Germinal center (tissue), 1 donor: ENCODE measurements at regions not wholly inside any gene's neighbourhood (a gene's known extent, or its start where the extent isn't known, plus 50 kb on each side); places are given as distances from the start of the nearest gene placed in this dataset.

Experiments
- DNase-seq: peaks from one replicate; pipeline ENCODE4 v3.0.0; 2012; ENCODE audit warnings: mixed read lengths, low spot score

DNA sequence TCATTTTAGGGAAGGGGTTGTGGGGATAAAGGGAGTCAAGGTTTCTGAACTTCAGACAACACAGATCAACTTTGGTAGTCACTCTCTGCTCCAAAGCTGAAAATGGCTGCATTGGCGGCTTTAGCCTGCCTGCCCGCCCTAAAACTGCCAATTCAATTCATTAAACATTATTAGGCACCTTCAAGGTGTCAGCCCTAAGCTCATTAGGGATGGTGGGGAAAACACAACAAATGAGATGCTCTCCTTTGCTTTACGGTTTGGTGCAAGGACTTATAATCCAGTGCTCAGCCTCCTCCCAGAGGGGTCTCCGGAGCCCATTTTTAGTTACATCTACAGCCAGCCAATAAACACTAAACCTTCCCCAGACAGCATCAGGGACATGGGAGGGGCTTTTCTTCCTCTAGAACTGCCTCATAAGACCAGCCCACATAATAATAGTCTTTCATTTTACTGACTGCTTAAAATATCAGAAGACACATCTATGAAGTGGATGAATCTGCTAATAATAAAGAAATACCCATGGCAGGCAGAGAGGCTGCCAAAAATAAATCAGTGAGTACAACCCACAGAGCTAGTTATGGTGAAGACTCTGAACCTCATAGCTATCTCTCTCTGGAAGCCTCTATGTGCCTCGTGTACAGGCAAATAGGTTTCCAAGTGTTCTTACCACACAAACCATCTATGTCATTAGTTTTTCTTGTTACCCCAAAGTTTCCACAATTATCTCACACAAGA is 102.8 kb upstream of the NCAM1 start:
- no peak for DNase-seq

DNA sequence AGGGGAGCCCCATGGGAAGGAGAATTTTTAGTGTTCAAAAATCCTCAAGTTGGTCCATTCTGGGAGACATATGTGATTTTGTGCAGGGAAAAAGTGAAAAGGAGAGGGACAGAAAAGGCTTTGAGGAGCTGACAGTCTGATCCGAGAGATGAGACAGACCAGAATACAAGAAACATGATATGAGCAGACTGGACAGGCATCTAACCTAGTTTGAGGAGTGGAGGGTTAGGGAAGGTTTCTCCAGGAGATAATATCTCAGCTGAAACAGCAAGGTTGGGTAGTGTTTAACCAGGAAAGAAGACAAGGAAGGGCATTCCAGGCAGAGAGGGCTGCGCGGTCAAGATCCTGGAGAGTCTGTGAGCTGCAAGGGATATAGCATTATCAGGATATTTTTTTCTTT is 101.4 kb upstream of the NCAM1 start:
- no peak for DNase-seq

DNA sequence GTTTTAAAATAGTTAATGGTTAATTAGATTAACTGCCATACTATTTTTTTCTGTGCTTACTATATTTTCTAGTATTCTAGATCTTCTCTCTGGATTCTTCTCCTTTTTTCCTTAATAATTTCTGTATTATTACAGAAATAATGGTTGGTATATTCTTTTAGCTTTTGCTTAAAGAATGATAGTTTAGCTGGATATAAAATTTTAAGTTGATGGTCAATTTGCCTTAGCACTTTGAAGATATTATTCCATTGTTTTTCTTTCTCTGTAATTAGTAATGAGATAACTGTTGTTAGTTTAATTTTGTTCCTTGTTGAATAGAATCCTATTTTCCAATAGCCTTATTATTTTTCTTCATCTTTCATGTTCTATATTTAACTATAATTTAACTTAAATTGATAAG is 99.9 kb upstream of the NCAM1 start:
- no peak for DNase-seq

DNA sequence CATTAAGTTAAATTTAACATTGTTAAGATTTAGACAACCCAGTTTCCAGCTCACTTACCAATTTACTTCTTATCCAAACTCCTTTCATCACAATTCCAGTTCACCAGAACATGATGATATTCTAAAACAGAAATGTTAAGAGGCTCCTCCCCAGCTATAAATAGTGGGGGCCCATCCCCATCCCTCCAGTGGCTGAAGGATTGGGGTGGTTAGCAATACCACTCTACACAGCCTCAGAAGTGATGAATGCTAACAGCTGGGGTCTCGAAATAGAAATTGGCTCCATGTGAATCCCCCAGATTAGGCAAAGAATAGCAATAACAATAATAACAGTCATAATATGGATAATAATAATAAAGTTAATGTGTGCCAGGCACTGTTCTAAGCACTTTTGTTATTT is 97.9 kb upstream of the NCAM1 start:
- no peak for DNase-seq

DNA sequence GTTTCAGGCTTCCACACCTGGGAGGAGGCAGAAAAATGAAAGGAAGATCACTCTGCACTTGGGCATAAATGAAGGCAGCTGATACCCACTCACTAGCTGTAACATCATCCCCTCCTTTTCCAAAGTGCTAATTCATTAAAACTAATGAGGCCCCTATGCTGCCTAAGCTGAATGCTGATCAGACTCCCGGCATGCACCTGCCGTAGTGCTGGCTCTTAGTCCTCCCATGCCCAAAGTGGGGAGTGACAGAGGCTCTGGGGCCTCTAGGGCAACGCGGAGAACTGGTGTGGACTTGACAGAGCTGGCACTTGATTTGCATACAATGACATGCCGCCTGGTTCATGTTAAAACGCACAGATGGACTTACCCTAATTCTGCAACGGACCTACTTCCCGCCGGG is 96.5 kb upstream of the NCAM1 start:
- DNase-seq: no peak

DNA sequence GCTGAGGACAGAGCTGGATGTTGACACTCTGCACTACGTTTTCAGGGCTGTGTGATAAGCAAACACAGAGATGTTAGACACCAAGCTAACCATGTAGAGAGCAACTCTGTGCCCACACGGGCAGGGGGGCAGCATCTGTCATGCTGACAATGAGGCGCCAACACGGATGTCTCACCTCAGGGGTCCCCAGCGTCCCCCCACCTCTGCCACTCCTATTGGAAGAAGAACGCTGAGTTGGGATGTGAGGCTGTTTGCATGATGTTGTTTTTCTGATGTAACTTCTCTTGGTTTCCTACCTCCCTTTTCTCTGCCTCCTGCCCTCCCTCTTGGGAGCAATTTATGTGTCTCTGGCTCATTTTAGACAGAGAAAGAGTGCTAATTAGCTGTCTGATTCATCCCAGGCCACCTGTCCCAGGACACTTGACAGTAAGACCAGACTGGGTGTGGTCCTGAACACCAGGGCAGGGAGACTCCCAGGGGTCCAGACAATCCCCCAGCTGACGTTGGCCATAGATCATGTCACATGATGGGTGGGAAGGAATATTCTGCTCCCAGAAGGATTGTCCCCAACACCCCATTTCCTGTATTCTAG is 89.2 kb upstream of the NCAM1 start:
- no peak for DNase-seq

DNA sequence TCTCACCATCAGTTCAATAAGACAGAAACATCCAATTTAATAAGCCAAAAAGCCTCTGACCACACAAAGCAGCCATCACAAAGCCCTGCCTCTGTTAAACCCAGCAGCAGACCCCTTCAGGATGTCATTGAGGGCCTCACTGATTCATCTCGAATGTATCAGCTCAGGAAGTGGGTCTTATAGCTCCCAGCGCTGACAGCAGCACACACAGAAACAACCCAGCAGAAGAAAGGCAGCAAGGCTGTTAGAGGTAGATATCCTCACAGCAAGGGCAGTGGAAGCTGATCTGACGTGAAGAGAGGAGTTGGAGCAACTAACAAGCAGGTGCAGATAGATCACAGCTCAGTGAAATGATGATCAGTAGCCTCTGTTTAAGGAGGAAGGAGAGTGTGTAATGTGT is 86.2 kb upstream of the NCAM1 start:
- DNase-seq: no peak

DNA sequence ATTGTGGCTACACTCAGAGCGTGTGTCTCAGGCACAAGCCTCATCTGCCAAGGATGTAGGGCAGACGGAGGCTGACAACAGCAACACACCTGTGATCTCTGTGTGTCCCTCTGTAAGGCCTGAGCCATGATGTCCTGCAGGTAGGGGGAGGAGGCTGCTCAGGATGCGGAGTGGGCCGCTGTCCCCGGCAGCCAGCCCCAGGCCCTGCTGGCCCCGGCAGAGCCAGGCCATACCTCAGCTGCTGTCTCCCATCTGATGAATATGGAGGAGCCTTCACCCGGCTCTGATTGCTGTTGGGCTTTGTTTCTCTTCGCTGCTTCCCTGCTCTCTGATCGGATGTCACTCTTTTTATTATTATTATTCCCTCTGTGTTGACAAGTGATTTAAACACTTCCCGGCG is 83.6 kb upstream of the NCAM1 start:
- DNase-seq: no peak

DNA sequence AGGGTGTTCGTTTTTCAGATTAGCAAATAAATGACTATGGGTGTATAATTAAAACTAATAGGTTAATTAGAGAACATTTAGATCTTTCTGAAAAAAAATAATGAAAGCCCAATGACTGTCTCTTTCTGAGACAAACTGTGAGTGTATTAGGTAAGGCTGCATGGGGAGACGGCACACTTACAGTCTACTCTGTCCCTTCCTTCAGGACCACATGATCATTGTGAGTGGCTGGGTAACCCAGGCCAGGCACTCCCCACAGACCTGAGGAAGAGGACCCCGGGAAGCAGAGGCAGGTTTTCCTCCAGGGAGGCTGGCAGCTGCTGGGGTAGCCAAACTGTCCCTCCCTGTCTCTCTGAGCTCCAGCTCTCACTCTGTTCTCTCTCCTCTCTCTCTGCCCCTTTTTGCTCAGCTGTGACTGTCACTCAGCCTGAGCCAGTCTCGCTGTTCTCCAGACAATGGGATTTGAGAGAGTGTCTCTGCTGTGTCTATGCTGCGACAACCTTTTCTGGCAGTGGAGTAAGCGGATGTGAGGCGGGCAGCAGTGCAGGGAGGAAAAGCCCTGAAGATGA is 83.1 kb upstream of the NCAM1 start:
- DNase-seq: no peak

DNA sequence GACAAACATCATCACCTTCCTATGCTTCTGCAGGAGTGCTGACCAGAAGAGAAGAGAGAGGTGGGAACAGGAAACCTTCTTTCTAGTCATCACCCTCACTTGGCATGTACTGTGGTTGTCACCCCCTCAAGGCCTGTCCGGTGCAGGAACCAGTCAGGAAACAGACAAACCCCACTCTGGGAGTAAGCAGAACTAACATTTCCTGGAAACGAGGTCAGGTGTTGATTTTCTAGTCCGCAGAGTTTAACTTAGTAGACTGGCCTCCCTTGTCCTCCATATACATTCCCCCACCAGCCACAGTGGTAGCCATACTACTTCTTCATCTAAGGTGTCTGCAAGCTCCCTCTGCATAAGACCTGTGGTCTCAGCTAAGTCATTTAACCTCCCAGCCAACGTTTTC is 80.7 kb upstream of the NCAM1 start:
- no peak for DNase-seq

DNA sequence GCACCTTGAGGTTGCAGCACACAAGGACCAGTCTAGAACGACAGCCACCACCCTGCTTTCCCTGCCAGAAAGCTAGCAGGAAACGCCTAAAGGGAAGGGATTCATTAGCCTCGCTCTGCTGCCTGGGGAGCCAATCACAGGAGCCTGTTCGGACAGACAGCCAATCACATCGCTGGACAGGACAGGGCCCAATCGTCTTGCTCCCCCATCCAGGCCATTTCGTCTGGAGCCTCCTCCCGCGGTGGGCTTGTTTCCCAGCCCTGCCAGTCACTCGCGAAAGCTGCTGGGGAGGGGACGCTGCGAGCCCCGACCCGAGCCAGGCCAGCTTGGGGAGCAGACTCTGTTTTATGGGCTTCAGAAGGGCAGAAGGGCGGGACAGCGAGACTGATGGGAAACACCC is 79.8 kb upstream of the NCAM1 start:
- DNase-seq: no peak

DNA sequence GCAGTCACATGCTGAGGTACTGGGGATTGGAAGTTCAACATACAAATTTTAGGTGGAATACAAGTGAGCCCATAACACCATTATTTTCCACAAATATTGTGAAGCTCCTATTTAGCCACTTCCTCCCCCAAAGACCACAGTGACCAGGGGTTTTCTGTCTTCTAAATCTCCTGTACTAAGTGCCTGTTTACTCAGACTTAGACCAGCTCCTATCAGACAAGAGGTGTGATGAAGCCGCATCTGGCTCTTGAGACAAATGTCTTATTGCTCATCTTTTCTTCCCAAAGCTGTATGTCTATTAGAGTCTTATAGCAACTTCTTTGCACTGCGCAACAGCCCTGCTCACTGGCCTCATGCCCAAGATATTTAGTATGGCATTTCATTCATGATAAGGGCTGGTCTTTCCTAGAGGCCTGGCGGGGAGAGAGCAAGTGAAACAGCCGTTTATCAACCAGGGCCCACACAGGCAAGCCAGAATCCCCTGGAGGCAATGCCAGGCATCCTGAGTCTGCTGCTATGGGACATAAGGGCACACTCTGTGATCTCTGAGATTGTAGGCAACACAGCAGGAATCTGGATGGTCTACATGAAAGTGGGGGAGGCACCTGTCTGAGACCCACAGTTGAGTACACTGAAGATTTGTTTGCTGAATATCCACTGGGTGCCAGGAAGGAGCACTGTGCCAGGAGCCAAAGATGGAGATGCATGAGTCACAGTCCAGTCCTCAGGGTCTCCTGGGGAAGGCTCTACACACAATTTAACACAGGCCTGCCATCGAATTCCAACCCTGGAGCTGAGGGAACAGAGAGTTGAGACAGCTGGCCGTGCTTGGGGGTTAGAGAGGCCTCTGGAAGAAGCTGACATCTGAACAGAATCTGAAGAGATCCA is 78.5 kb upstream of the NCAM1 start:
- DNase-seq: no peak

DNA sequence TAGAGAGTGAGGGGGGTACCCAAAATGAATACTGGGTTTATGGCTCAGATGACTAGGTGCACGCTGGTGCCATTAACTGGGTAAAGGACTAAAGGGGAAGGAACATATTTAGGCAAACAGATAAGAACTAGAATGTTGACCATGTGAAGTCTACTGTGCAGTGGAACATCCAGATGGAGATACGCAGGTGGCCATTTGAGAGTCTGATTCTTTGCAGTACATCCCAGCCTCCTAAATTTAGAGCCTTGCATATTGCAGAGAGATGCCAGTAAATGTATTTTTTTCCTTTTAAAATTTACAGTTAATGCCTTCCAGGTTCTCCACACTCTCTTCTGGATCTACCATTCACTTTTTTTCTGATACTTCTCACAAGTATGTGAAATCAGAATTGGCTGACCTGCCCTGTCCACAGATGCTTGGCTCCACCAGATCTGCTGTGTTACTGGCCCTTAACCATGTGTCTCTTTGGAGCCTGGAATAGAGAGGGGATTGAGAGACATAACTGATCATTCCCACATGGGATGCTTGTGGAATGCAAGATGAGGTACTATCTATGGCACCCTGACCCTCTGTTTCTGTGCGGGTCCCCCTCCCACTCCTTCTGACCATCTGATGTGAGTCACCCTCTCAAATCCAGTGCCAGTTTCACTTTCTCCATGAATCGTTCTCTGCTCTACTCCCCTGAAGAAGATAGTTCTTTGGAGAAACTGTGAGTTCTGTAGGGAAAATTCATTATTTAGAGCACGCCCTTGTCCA is 77.0 kb upstream of the NCAM1 start:
- DNase-seq: no peak

DNA sequence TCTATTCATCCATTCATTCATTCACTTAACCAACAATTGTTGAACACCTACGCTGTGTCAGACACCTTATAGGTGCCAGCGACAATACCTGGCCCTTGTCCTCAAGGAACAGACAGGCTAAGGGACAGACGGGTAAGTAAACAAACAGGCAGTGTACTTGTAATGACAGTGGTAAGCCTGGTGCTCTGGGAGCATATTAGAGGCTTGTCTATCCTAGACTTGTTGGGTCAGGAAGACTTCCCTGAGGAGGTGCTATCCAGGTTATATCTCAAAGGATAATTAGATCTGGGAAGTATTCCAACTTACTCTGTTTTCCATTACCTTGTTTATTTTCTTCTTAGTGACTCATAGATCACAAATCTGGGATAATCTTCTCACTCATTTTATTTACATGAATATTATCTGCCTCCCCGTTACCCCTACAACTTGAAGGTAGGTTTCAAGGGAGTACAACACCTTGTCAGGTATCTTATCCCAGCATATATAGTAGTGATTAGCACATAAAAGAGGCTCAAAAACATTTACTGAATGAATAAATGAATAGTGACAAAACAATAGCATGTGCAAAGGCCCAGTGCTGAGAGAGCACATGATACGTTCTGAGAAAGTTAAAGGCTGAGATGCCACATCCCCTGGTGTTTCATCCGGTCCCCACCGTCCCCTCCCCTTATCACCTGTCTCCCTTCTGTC is 75.3 kb upstream of the NCAM1 start:
- DNase-seq: no peak

DNA sequence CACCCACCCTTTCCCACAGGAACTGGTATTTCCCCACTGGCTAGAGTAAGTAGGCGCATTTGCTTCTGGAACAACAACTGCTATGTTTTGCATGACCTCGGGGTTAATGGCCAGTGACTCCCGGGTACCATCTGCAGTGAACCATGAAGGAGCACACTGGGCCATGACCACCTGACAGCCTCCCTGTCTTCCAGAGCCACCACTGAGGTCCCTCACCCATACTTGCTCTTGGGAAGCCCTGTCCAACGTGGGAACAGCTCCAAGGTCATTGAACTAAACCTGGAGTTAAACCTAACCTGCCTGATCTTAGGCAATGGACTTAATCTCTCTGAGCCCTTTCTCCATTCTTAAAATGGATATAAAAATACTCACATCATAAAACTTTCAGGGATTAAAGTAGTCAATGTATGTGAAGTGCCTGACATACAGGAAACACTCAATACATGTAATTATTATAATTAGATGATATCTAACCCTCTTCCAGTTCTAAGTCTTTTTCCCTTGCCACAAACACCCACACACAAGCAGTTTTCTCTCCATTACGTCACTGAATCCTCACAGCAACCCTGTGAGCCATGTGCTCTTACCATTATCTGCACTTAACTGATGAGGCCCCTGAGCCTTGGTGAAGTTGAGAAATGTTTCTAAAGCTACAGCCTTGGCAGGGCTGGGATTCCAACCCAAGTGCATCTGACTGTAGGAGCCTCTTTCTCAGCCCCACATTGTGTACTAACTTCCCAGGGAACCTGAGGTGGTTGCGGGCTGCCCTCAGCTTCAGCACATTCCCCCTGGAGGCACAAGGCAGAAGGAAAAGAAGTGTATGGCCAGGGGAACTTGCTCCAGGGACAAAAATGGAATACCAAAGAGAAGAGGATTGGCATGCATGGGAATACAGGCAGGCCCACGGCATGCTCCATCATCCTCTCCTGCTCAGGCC is 74.5 kb upstream of the NCAM1 start:
- DNase-seq: no peak

DNA sequence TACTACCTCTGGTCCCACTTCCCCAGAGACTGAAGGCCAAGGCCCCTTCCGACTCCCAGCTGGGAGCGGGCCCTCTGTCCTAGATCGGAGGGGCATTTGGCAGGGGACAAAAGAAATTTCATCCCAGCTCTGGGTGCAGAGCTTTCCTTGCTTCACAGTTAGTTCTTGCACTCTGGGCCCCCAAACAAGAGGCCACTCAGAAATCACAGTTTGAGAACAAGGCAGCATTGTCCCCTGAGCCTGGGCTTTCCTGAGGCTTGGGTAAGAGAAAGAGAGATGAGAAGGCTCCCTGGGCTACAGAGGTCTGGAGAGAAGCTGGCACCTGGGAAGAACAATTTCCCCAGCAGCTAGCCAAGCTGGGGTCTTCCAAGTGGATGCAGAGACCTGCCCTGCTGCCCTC is 71.8 kb upstream of the NCAM1 start:
- DNase-seq: no peak

DNA sequence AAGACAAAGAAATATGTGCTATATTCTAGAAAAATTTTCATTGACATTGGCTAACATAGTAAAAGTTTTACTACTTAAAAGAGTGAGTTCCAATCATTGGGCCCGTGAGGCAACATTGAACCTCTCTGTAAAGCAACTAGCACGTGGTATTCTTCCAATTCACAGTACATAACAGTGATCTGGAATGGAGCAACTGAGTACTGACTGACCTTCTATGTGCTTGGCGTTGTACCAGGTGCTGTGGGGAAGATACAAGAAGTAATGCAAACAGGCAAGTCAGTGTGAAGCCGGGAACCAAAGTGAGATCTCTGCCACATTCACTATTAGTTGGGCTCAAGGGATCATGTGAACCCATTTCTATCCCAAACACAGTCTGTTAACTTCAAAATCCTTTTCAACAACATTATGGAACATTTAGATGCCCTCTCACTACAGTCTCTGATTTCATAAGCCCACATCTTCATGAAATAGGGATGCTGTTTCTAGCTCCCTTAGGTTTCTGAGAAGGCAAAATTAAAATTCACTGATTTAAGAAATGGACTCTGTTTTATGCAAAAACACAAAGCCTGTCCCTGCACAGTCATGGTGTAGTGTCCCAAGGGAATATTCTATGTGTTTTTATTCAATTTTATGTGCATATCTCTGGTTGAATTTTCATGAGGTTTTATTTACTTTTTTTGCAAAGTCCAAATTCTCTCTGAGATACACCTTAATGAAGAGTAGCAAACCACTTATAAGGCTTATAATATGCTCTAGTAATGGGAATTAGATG is 61.8 kb upstream of the NCAM1 start:
- no peak for DNase-seq

DNA sequence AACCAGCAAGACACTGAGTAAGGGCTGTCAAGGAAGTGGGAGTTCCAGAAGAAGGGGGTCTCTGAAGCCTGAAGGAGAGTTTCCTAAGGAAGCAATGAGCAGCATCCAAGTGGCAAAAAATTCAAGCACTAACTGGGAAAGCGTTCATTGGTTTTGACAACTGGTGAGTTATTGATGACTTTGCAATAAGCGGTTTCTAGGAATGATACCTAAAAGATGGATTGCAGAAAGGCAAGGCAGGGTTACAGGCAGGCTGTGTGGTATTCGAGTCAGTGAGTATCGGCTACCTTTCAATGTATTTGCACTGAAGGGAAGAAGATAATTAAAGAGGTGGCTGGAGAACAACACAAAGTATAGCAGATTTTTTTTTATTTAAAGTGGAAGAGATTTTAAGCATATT is 59.3 kb upstream of the NCAM1 start:
- no peak for DNase-seq

DNA sequence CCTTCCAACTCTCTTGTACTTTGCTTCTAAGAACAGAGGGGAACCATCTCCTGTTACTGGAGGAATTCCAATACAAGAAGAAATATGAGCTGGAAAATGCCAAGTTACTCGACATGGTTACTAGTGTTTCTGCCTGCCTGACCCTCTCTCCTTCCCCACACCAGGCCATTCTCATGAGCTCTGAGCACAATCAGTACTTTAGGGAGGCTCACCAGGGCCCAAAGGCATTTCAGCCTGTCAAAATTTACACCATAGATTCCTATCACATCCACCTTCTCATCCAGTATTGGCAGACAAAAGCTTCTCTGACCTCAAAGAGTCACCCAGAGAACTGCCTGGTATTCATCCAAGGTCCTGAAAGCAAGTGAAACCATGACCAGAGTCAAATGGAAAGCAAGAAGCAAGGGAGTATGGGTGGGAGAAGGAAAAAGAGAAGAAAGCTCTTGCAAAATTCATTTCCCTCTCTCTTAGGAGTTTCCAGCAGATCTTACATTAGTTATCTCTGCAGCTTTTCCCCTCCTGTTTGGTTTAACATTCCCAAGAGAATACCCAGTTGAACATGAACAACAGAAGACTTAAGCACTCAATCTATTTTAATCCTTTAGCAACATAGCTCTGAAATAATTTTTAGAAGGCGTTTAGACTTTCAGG is 58.7 kb upstream of the NCAM1 start:
- no peak for DNase-seq
